H9 (cell line): ENCODE measurements at regions not wholly inside any gene's neighbourhood (a gene's known extent, or its start where the extent isn't known, plus 50 kb on each side); places are given as distances from the start of the nearest gene placed in this dataset.

ENCODE experiments used
- DNase-seq: peaks from one replicate; pipeline ENCODE4 v3.0.0-alpha.2; 2017
- H2AFZ ChIP-seq: one replicate; pipeline ENCODE4 v1.6.1; 2013; ENCODE audit warnings: mild to moderate bottlenecking, low read length, control low read depth, moderate library complexity
- H2AK5ac ChIP-seq: 2 replicates; pipeline ENCODE4 v1.6.1; 2013; ENCODE audit warnings: low read length, control low read depth, mixed read lengths; ENCODE audit not compliant: insufficient read length
- H2BK120ac ChIP-seq: one replicate; pipeline ENCODE4 v1.6.1; 2013; ENCODE audit warnings: low read depth, mild to moderate bottlenecking, low read length, control low read depth, inconsistent platforms; ENCODE audit not compliant: poor library complexity, severe bottlenecking
- H2BK12ac ChIP-seq: 2 replicates; pipeline ENCODE4 v1.6.1; 2013; ENCODE audit warnings: low read length, control low read depth, mixed read lengths, low read depth; ENCODE audit not compliant: insufficient read length
- H2BK15ac ChIP-seq: 2 replicates; pipeline ENCODE4 v1.6.1; 2013; ENCODE audit warnings: low read depth, low read length, control low read depth
- H2BK20ac ChIP-seq: one replicate; pipeline ENCODE4 v1.6.1; 2013; ENCODE audit warnings: low read depth, mild to moderate bottlenecking, low read length, control low read depth, inconsistent platforms; ENCODE audit not compliant: poor library complexity, severe bottlenecking
- H2BK5ac ChIP-seq: 2 replicates; pipeline ENCODE4 v1.6.1; 2013; ENCODE audit warnings: low read length, control low read depth, mixed read lengths; ENCODE audit not compliant: insufficient read length
- H3K14ac ChIP-seq: 2 replicates; pipeline ENCODE4 v1.6.1; 2013; ENCODE audit warnings: low read length, control low read depth; ENCODE audit not compliant: insufficient read depth
- H3K18ac ChIP-seq: 2 replicates; pipeline ENCODE4 v1.6.1; 2013; ENCODE audit warnings: low read depth, mild to moderate bottlenecking, mixed read lengths, low read length, control low read depth; ENCODE audit not compliant: insufficient read length
- H3K23ac ChIP-seq: 2 replicates; pipeline ENCODE4 v1.6.1; 2013; ENCODE audit warnings: low read length, control low read depth, mixed read lengths, low read depth; ENCODE audit not compliant: insufficient read length
- H3K23me2 ChIP-seq: 2 replicates; pipeline ENCODE4 v1.6.1; 2013; ENCODE audit warnings: low read depth, mild to moderate bottlenecking, mixed read lengths, low read length, control low read depth; ENCODE audit not compliant: insufficient read length, poor library complexity, severe bottlenecking
- H3K27ac ChIP-seq: 2 replicates; pipeline ENCODE4 v1.5.1; 2013; ENCODE audit warnings: low read length, control low read depth, mixed read lengths, low read depth; ENCODE audit not compliant: insufficient read length
- H3K27me3 ChIP-seq: 2 replicates; pipeline ENCODE4 v1.6.1; 2013; ENCODE audit warnings: low read length, control low read depth, inconsistent platforms; ENCODE audit not compliant: insufficient read depth
- H3K4ac ChIP-seq: 2 replicates; pipeline ENCODE4 v1.6.1; 2013; ENCODE audit warnings: low read depth, mild to moderate bottlenecking, control low read depth, inconsistent platforms, low read length, moderate library complexity
- H3K4me1 ChIP-seq: 2 replicates; pipeline ENCODE4 v1.6.1; 2013; ENCODE audit warnings: low read length, control low read depth, inconsistent platforms; ENCODE audit not compliant: insufficient read depth
- H3K4me2 ChIP-seq: 2 replicates; pipeline ENCODE4 v1.6.1; 2013; ENCODE audit warnings: low read length, control low read depth, mixed read lengths; ENCODE audit not compliant: insufficient read length, insufficient read depth
- H3K56ac ChIP-seq: 2 replicates; pipeline ENCODE4 v1.6.1; 2013; ENCODE audit warnings: low read depth, mild to moderate bottlenecking, mixed read lengths, low read length, control low read depth; ENCODE audit not compliant: insufficient read length
- H3K79me1 ChIP-seq: 2 replicates; pipeline ENCODE4 v1.6.1; 2013; ENCODE audit warnings: low read depth, mild to moderate bottlenecking, moderate library complexity, low read length, control low read depth, inconsistent platforms; ENCODE audit not compliant: insufficient read depth, poor library complexity, severe bottlenecking
- H3K79me2 ChIP-seq: 2 replicates; pipeline ENCODE4 v1.6.1; 2013; ENCODE audit warnings: low read length, control low read depth, inconsistent platforms; ENCODE audit not compliant: insufficient read depth
- H3K9ac ChIP-seq: 2 replicates; pipeline ENCODE4 v1.6.1; 2013; ENCODE audit warnings: low read length, control low read depth, mixed read lengths; ENCODE audit not compliant: insufficient read length; ENCODE audit errors: extremely low read depth
- H3K9me3 ChIP-seq: one replicate; pipeline ENCODE4 v1.6.1; 2013; ENCODE audit warnings: low read depth, low read length, inconsistent platforms; ENCODE audit not compliant: control insufficient read depth
- H3T11ph ChIP-seq: one replicate; pipeline ENCODE4 v1.6.1; 2013; ENCODE audit warnings: mild to moderate bottlenecking, low read length, control low read depth, inconsistent platforms
- H4K20me1 ChIP-seq: one replicate; pipeline ENCODE4 v1.6.1; 2013; ENCODE audit not compliant: control insufficient read depth, insufficient read length, insufficient read depth
- H4K5ac ChIP-seq: 2 replicates; pipeline ENCODE4 v1.6.1; 2013; ENCODE audit warnings: low read depth, mild to moderate bottlenecking, mixed read lengths, low read length, control low read depth; ENCODE audit not compliant: insufficient read length
- H4K8ac ChIP-seq: replicated peaks from 2 replicates; pipeline ENCODE4 v1.6.1; 2013; ENCODE audit warnings: low read length, control low read depth, mixed read lengths, low read depth; ENCODE audit not compliant: insufficient read length
- H4K91ac ChIP-seq: 2 replicates; pipeline ENCODE4 v1.6.1; 2013; ENCODE audit warnings: low read depth, mild to moderate bottlenecking, moderate library complexity, mixed read lengths, low read length, control low read depth; ENCODE audit not compliant: insufficient read length
- H3K27ac Mint-ChIP-seq, 3 experiments: 2 replicates in 2 of 3; 3 replicates in 1 of 3; pipeline ENCODE4 v1.8.0; 2020 to 2021; ENCODE audit warnings: mixed read lengths in 3 of 3, mild to moderate bottlenecking in 1 of 3, moderate library complexity in 1 of 3
- H3K27me3 Mint-ChIP-seq: 2 replicates; pipeline ENCODE4 v1.8.0; 2021; ENCODE audit warnings: low read depth, mild to moderate bottlenecking, moderate library complexity, mixed read lengths
- H3K36me3 Mint-ChIP-seq, 3 experiments: 2 replicates in 2 of 3; 3 replicates in 1 of 3; pipeline ENCODE4 v1.8.0; 2020 to 2021; ENCODE audit warnings: low read depth in 3 of 3, mixed read lengths in 3 of 3; ENCODE audit not compliant: insufficient read depth in 1 of 3
- H3K4me1 Mint-ChIP-seq, 2 experiments: 2 replicates each; pipeline ENCODE4 v1.8.0; 2020; ENCODE audit warnings: mixed read lengths in 2 of 2
- H3K4me3 Mint-ChIP-seq, 2 experiments: 2 replicates in 1 of 2; 3 replicates in 1 of 2; pipeline ENCODE4 v1.8.0; 2020 to 2021; ENCODE audit warnings: mild to moderate bottlenecking in 2 of 2, mixed read lengths in 2 of 2, moderate library complexity in 1 of 2
- H3K9me3 Mint-ChIP-seq, 2 experiments: 2 replicates in 1 of 2; 3 replicates in 1 of 2; pipeline ENCODE4 v1.8.0; 2020; ENCODE audit warnings: mild to moderate bottlenecking in 2 of 2, mixed read lengths in 2 of 2, moderate library complexity in 1 of 2
- WGBS: extraction: QIAGEN DNeasy Blood & Tissue Kit; methylation state at CpG from one replicate; pipeline ENCODE4 v1.1.7; 2013; ENCODE audit warnings: missing lambda C conversion rate, low lambda C conversion rate, mixed read lengths; ENCODE audit not compliant: insufficient read length; ENCODE audit errors: extremely low coverage; 5-methylcytosine and 5-hydroxymethylcytosine counted together
- TF ChIP-seq, protein P1 (sequence below): fragments of 200-600 bp; sonication (generic); conservative IDR thresholded peaks from 3 replicates; pipeline ENCODE4 v1.8.0; 2021; ENCODE audit warnings: antibody characterized with exemption, mild to moderate bottlenecking

DNA sequence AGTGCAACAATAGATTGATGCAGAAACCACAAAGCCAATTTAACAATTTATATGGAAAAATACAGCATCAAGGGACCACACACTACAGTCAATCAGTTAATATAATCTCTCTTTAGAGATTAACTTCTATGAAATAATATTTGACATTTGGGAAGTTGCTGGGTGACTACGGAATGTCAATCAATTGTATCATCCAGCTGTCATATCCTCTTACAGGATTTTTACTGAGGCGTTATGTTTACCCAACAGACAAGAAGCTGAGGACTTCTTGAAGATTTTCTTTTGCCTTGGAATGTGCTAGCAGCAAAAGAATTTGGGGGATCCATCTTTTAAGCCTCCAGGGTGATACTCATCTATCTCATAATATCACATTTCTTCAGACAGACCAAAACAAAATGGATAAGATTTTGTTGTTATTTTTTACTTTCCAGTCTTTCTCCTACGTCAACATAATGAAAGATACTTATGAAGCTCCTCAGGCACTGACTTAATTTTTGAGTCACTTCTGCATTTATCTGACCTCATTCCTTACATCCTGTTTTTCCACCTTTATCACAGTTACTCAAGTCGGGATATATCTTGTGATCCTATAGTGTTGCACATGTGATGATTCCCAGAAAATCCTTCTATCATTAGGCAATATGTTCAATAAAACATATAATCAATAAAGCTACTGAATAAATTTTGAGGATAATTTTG is 227.2 kb upstream of the SPHKAP start:
- no peak overlapping the region for H4K8ac ChIP-seq
- Mint-ChIP-seq H3K27ac (no peak overlapping the region), H3K9me3 (peaks cover 0 to 3% of the 10 kb centered on the region in 2 experiments; a peak in 2 of 5 replicates), H3K4me3 (no peak overlapping the region), H3K27me3 (no peaks in the 10 kb centered on the region), H3K36me3 (peaks cover 0 to 5% (median 0%) of the 10 kb centered on the region in 3 experiments; a peak in 2 of 7 replicates), H3K4me1 (no peaks in the 10 kb centered on the region)
- H3K4me1 ChIP-seq: no peaks in the 10 kb centered on the region
- no peak overlapping the region for H3K9ac ChIP-seq
- no peak overlapping the region for H3K56ac ChIP-seq
- H3K14ac ChIP-seq: no peak overlapping the region
- no peaks in the 10 kb centered on the region for H3K79me2 ChIP-seq
- no peak overlapping the region for H3K27ac ChIP-seq
- H2BK15ac ChIP-seq: no peak overlapping the region
- H3K9me3 ChIP-seq: no peaks in the 10 kb centered on the region
- no peaks in the 10 kb centered on the region for H4K20me1 ChIP-seq
- H4K5ac ChIP-seq: no peak overlapping the region
- no peak overlapping the region for H3K18ac ChIP-seq
- H3K23me2 ChIP-seq: no peaks in the 10 kb centered on the region
- no peak overlapping the region for H2AFZ ChIP-seq
- WGBS: no CpG with 5 or more reads among the region's 4 CpGs
- H4K91ac ChIP-seq: no peak overlapping the region
- H3T11ph ChIP-seq: no peak overlapping the region
- no peak overlapping the region for H3K4me2 ChIP-seq
- no peaks in the 10 kb centered on the region for H3K79me1 ChIP-seq
- H3K23ac ChIP-seq: no peak overlapping the region
- no peak overlapping the region for H2BK20ac ChIP-seq
- DNase-seq: no peak
- no peak overlapping the region for H2AK5ac ChIP-seq
- no peak overlapping the region for H2BK12ac ChIP-seq
- no peak overlapping the region for H2BK120ac ChIP-seq
- TF ChIP-seq, protein P1, sequence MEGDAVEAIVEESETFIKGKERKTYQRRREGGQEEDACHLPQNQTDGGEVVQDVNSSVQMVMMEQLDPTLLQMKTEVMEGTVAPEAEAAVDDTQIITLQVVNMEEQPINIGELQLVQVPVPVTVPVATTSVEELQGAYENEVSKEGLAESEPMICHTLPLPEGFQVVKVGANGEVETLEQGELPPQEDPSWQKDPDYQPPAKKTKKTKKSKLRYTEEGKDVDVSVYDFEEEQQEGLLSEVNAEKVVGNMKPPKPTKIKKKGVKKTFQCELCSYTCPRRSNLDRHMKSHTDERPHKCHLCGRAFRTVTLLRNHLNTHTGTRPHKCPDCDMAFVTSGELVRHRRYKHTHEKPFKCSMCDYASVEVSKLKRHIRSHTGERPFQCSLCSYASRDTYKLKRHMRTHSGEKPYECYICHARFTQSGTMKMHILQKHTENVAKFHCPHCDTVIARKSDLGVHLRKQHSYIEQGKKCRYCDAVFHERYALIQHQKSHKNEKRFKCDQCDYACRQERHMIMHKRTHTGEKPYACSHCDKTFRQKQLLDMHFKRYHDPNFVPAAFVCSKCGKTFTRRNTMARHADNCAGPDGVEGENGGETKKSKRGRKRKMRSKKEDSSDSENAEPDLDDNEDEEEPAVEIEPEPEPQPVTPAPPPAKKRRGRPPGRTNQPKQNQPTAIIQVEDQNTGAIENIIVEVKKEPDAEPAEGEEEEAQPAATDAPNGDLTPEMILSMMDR: no peak
- no peak overlapping the region for H2BK5ac ChIP-seq
- H3K27me3 ChIP-seq: no peaks in the 10 kb centered on the region
- H3K4ac ChIP-seq: no peak overlapping the region
